BLaER1 treated with 17β-estradiol and CSF1 and Interleukin-3, amounts not matched to agents 10 nM and 100 nM (cell line): ENCODE measurements at regions not wholly inside any gene's neighbourhood (a gene's known extent, or its start where the extent isn't known, plus 50 kb on each side); places are given as distances from the start of the nearest gene placed in this dataset.
"Not testable (repeated sequence)": the region's sequence is repeated elsewhere in the genome, so short reads cannot be mapped to it uniquely, and the experiment has no call there.

ENCODE experiments used
- H3K27ac ChIP-seq, 11 experiments: shearing (Covaris generic); formaldehyde crosslinking; 2 replicates each; pipeline ENCODE4 v1.8.1; 2022
- H3K27me3 ChIP-seq, 11 experiments: shearing (Covaris generic); formaldehyde crosslinking; 2 replicates each; pipeline ENCODE4 v1.8.1; 2022
- H3K36me3 ChIP-seq, 11 experiments: shearing (Covaris generic); formaldehyde crosslinking; 2 replicates each; pipeline ENCODE4 v1.8.1; 2022
- H3K4me1 ChIP-seq, 10 experiments: shearing (Covaris generic); formaldehyde crosslinking; 2 replicates each; pipeline ENCODE4 v1.8.1; 2022
- H3K4me2 ChIP-seq, 11 experiments: shearing (Covaris generic); formaldehyde crosslinking; 2 replicates each; pipeline ENCODE4 v1.8.1; 2022
- H3K4me3 ChIP-seq, 10 experiments: shearing (Covaris generic); formaldehyde crosslinking; 2 replicates each; pipeline ENCODE4 v1.8.1; 2022
- H3K9ac ChIP-seq, 11 experiments: shearing (Covaris generic); formaldehyde crosslinking; 2 replicates each; pipeline ENCODE4 v1.8.1; 2022
- H3K9me3 ChIP-seq, 11 experiments: shearing (Covaris generic); formaldehyde crosslinking; replicated peaks in 1 of 11; 2 replicates each; pipeline ENCODE4 v1.8.1; 2022
- H4K20me1 ChIP-seq, 11 experiments: shearing (Covaris generic); formaldehyde crosslinking; 2 replicates each; pipeline ENCODE4 v1.8.1; 2022
- Cebpa-rat ChIP-seq, 11 experiments: shearing (Covaris generic); IDR thresholded peaks; 2 replicates each; pipeline ENCODE4 v1.8.1; 2022

- no peaks in the 10 kb centered on the region for H4K20me1 ChIP-seq
- H3K4me1 ChIP-seq, result peaks cover 3 to 14% (median 11%) of the 10 kb centered on the region in 10 experiments; a peak in 16 of 20 replicates
- peak in 2 of 11 experiments; percentile 25 to 43; a peak in 1 of 22 replicates for TF ChIP-seq Cebpa-rat (IDR thresholded peaks at IDR 0.05)
- peaks cover 18 to 93% (median 72%) of the 10 kb centered on the region in 11 experiments for H3K9me3 ChIP-seq
- peaks cover 0 to 20% (median 0%) of the 10 kb centered on the region in 11 experiments; a peak in 3 of 22 replicates for H3K36me3 ChIP-seq
- no peak overlapping the region for H3K27ac ChIP-seq
- no peak overlapping the region for H3K9ac ChIP-seq
- H3K27me3 ChIP-seq, result no peaks in the 10 kb centered on the region
- H3K4me3 ChIP-seq, result no peak overlapping the region
- H3K4me2 ChIP-seq, result no peak overlapping the region
Observed at GRCh38 chr3:84717894-84718293, 240.9 kb upstream of the CADM2 start.

GRCh38 chr3:84724877-84725276 lies 233.9 kb upstream of the CADM2 start:
- Histone ChIP-seq H4K20me1 (no peaks in the 10 kb centered on the region), H3K27ac (peak overlapping the region in 10 of 11 experiments; percentile 44 to 86 (median 72); a peak in 20 of 22 replicates), H3K4me1 (peaks cover 4 to 50% (median 19%) of the 10 kb centered on the region in 10 experiments; a peak in 16 of 20 replicates), H3K9me3 (peaks cover 0 to 76% (median 60%) of the 10 kb centered on the region in 11 experiments; a peak in 18 of 22 replicates), H3K36me3 (peaks cover 0 to 24% (median 0%) of the 10 kb centered on the region in 11 experiments; a peak in 6 of 22 replicates), H3K27me3 (no peaks in the 10 kb centered on the region), H3K4me2 (peak overlapping the region in 10 of 11 experiments; percentile 31 to 78 (median 60); a peak in 14 of 22 replicates), H3K9ac (peak overlapping the region in 7 of 11 experiments; percentile 33 to 70 (median 48); a peak in 10 of 22 replicates), H3K4me3 (peak overlapping the region in 8 of 10 experiments; percentile 25 to 60 (median 37); a peak in 12 of 20 replicates)
- TF ChIP-seq Cebpa-rat (IDR thresholded peaks at IDR 0.05), result no peak

GRCh38 chr3:84727616-84728015 lies 231.2 kb upstream of the CADM2 start:
- TF ChIP-seq Cebpa-rat (IDR thresholded peaks at IDR 0.05), result no peak
- peak overlapping the region in 4 of 11 experiments; percentile 3 to 26 (median 16); a peak in 4 of 22 replicates for H3K4me2 ChIP-seq
- no peak overlapping the region for H3K9ac ChIP-seq
- H3K36me3 ChIP-seq, result peaks cover 0 to 14% (median 0%) of the 10 kb centered on the region in 11 experiments; a peak in 4 of 22 replicates
- H3K9me3 ChIP-seq, result peaks cover 0 to 60% (median 41%) of the 10 kb centered on the region in 11 experiments; a peak in 17 of 22 replicates
- peak overlapping the region in 1 of 10 experiments; percentile 25; a peak in 2 of 20 replicates for H3K4me3 ChIP-seq
- peak overlapping the region in 3 of 11 experiments; percentile 1 to 83 (median 30); a peak in 3 of 22 replicates for H3K27ac ChIP-seq
- no peaks in the 10 kb centered on the region for H4K20me1 ChIP-seq
- no peaks in the 10 kb centered on the region for H3K27me3 ChIP-seq
- peaks cover 4 to 50% (median 20%) of the 10 kb centered on the region in 10 experiments; a peak in 18 of 20 replicates for H3K4me1 ChIP-seq

GRCh38 chr3:84734731-84735130 lies 224.1 kb upstream of the CADM2 start:
- H3K27ac ChIP-seq, H3K27me3 ChIP-seq, H3K4me3 ChIP-seq, H3K36me3 ChIP-seq, H4K20me1 ChIP-seq, H3K9ac ChIP-seq: not testable (repeated sequence)
- Histone ChIP-seq H3K4me1 (peaks cover 5 to 20% (median 11%) of the 10 kb centered on the region in 10 experiments; a peak in 19 of 20 replicates), H3K4me2 (peak overlapping the region in 3 of 11 experiments; percentile 10 to 57 (median 37); a peak in 3 of 22 replicates), H3K9me3 (peaks cover 0 to 28% (median 9%) of the 10 kb centered on the region in 11 experiments; a peak in 11 of 22 replicates)

GRCh38 chr3:84738086-84738485 lies 220.7 kb upstream of the CADM2 start:
- Histone ChIP-seq H3K9ac (no peak overlapping the region), H3K4me3 (no peak overlapping the region), H3K4me2 (peak overlapping the region in 8 of 11 experiments; percentile 3 to 47 (median 24); a peak in 9 of 22 replicates), H3K36me3 (no peaks in the 10 kb centered on the region), H3K4me1 (peaks cover 5 to 15% (median 11%) of the 10 kb centered on the region in 10 experiments; a peak in 19 of 20 replicates), H3K27ac (0 out of 22 replicates have a peak overlapping the region, but pooled peaks of 1 of the 11 experiments have one; percentile 0), H3K9me3 (peaks cover 0 to 12% (median 3%) of the 10 kb centered on the region in 11 experiments; a peak in 6 of 22 replicates), H3K27me3 (no peaks in the 10 kb centered on the region), H4K20me1 (no peaks in the 10 kb centered on the region)
- TF ChIP-seq Cebpa-rat (IDR thresholded peaks at IDR 0.05), result no peak

GRCh38 chr3:84742915-84743425 lies 215.8 kb upstream of the CADM2 start:
- Histone ChIP-seq H3K27ac (no peak overlapping the region), H3K9ac (no peak overlapping the region), H4K20me1 (no peaks in the 10 kb centered on the region), H3K4me3 (no peak overlapping the region), H3K27me3 (no peaks in the 10 kb centered on the region), H3K36me3 (no peaks in the 10 kb centered on the region), H3K9me3 (no peaks in the 10 kb centered on the region), H3K4me1 (peaks cover 0 to 7% (median 4%) of the 10 kb centered on the region in 10 experiments; a peak in 12 of 20 replicates), H3K4me2 (no peak overlapping the region)
- no peak for TF ChIP-seq Cebpa-rat (IDR thresholded peaks at IDR 0.05)

GRCh38 chr3:84744130-84744529 lies 214.7 kb upstream of the CADM2 start:
- H3K4me1 ChIP-seq, result no peaks in the 10 kb centered on the region
- H3K27me3 ChIP-seq, result no peaks in the 10 kb centered on the region
- no peaks in the 10 kb centered on the region for H4K20me1 ChIP-seq
- no peak overlapping the region for H3K4me2 ChIP-seq
- H3K36me3 ChIP-seq, result no peaks in the 10 kb centered on the region
- no peak overlapping the region for H3K27ac ChIP-seq
- no peaks in the 10 kb centered on the region for H3K9me3 ChIP-seq
- no peak overlapping the region for H3K4me3 ChIP-seq
- no peak overlapping the region for H3K9ac ChIP-seq
- TF ChIP-seq Cebpa-rat (IDR thresholded peaks at IDR 0.05), result no peak

GRCh38 chr3:84755860-84756259 lies 202.9 kb upstream of the CADM2 start:
- H3K4me1 ChIP-seq, result no peaks in the 10 kb centered on the region
- H3K27me3 ChIP-seq, result no peaks in the 10 kb centered on the region
- H3K36me3 ChIP-seq, result no peaks in the 10 kb centered on the region
- no peaks in the 10 kb centered on the region for H4K20me1 ChIP-seq
- no peak overlapping the region for H3K9ac ChIP-seq
- no peak overlapping the region for H3K4me2 ChIP-seq
- H3K9me3 ChIP-seq, result peaks cover 3 to 16% (median 9%) of the 10 kb centered on the region in 11 experiments; a peak in 16 of 22 replicates
- no peak for TF ChIP-seq Cebpa-rat (IDR thresholded peaks at IDR 0.05)
- no peak overlapping the region for H3K27ac ChIP-seq
- no peak overlapping the region for H3K4me3 ChIP-seq

- no peak overlapping the region for H3K4me2 ChIP-seq
- H3K9me3 ChIP-seq, result peaks cover 3 to 21% (median 14%) of the 10 kb centered on the region in 11 experiments; a peak in 17 of 22 replicates
- no peak overlapping the region for H3K27ac ChIP-seq
- no peaks in the 10 kb centered on the region for H3K27me3 ChIP-seq
- no peak overlapping the region for H3K9ac ChIP-seq
- H3K4me1 ChIP-seq, result no peaks in the 10 kb centered on the region
- TF ChIP-seq Cebpa-rat (IDR thresholded peaks at IDR 0.05), result no peak
- no peak overlapping the region for H3K4me3 ChIP-seq
- H4K20me1 ChIP-seq, result no peaks in the 10 kb centered on the region
- no peaks in the 10 kb centered on the region for H3K36me3 ChIP-seq
Observed at GRCh38 chr3:84759361-84759760, 199.4 kb upstream of the CADM2 start.
